ENCODE measurements at regions not wholly inside any gene's neighbourhood (a gene's known extent, or its start where the extent isn't known, plus 50 kb on each side); places are given as distances from the start of the nearest gene placed in this dataset.

DNA sequence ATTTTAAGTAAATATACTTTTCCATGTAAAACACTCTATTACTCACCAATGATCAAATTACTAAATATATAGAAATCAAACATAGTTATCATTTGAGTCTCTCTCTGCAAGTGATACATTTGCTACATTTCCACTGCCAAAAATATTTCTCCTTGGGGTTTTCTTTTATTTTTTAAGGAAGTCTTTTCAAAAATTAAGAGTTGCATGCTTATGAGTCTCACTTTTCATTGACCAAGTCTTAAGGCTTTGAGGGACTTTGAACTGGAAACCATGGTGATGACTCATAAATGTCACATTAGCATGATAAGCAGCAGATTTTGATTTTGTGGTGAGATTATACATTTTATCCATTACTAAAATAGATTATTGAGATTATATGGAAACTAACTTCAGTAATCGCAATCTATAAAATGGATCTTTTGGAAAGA, 152.9 kb downstream of the FAM124B start:
- no peaks in the 10 kb centered on the region for H3K9me3 ChIP-seq
- H3K27me3 ChIP-seq: no peaks in the 10 kb centered on the region
- ATAC-seq (no peak), DNase-seq (no peak)
- TF ChIP-seq, protein P1, sequence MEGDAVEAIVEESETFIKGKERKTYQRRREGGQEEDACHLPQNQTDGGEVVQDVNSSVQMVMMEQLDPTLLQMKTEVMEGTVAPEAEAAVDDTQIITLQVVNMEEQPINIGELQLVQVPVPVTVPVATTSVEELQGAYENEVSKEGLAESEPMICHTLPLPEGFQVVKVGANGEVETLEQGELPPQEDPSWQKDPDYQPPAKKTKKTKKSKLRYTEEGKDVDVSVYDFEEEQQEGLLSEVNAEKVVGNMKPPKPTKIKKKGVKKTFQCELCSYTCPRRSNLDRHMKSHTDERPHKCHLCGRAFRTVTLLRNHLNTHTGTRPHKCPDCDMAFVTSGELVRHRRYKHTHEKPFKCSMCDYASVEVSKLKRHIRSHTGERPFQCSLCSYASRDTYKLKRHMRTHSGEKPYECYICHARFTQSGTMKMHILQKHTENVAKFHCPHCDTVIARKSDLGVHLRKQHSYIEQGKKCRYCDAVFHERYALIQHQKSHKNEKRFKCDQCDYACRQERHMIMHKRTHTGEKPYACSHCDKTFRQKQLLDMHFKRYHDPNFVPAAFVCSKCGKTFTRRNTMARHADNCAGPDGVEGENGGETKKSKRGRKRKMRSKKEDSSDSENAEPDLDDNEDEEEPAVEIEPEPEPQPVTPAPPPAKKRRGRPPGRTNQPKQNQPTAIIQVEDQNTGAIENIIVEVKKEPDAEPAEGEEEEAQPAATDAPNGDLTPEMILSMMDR (IDR thresholded peaks at IDR 0.05): no peak
- no peak for TF ChIP-seq POLR2A (IDR thresholded peaks at IDR 0.05)
- intact Hi-C loops (cut with DNase I): no loop called here
- WGBS, 2 donors: 85 to 95% methylated on average over 1 of the region's 1 CpG
- H3K36me3 ChIP-seq (replicated peaks in 1 of 2; ENCODE audit: insufficient read depth in 1 of 2, low read depth in 2 of 2): no peaks in the 10 kb centered on the region
- H3K4me1 ChIP-seq: no peaks in the 10 kb centered on the region
- no peak overlapping the region for H3K4me3 ChIP-seq
- H3K27ac ChIP-seq: no peak overlapping the region

DNA sequence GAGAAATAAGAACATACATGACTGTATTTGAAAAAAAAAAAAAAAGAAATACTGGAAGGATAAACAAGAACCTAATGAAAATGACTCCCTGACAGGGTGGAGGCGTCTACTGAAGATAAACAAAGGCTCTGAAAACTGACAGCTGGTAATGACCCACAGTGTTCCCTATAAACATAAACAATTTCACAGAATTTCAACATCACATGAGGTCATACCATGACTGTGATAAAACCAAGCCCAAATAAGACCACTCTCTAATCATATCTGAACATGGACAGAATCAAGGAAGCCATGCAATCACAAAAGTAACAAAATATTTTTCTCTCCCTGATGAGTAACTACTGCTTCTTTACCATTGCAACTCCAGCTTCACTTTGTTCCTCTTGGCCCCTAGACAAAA, 159.3 kb downstream of the FAM124B start:
- no peak overlapping the region for H3K4me3 ChIP-seq
- ATAC-seq (no peak), DNase-seq (no peak)
- H3K27ac ChIP-seq: no peak overlapping the region
- intact Hi-C loops (cut with DNase I): no loop called here
- H3K4me1 ChIP-seq: no peaks in the 10 kb centered on the region
- H3K9me3 ChIP-seq: no peaks in the 10 kb centered on the region
- 39 to 45% methylated on average over 1 of the region's 1 CpG for WGBS, 2 donors
- H3K27me3 ChIP-seq: no peaks in the 10 kb centered on the region
- no peak for TF ChIP-seq POLR2A (IDR thresholded peaks at IDR 0.05)
- TF ChIP-seq, protein P1 (IDR thresholded peaks at IDR 0.05): no peak
- no peaks in the 10 kb centered on the region for H3K36me3 ChIP-seq (replicated peaks in 1 of 2; ENCODE audit: insufficient read depth in 1 of 2, low read depth in 2 of 2)

DNA sequence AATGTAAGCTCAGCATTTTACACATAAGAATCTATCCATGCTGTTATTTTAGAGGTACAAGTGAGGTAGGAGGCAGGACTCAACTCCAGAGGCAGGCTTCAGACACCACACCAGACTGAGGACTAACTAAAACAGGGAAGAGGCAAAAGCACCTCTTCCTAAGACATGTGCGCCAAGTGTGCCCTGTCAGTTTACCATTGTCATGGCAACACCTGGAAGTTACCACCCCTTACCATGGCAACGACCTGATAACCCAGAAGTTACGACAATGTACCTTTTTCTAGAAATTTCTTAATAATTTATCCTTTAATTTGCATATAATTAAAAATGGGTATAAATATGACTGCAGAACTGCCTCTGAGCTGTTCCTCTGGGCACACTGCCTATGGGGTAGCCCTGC, 160.1 kb downstream of the FAM124B start:
- intact Hi-C loops (cut with DNase I): no loop called here
- Histone ChIP-seq H3K27ac (no peak overlapping the region), H3K9me3 (no peaks in the 10 kb centered on the region), H3K36me3 (replicated peaks in 1 of 2; ENCODE audit: insufficient read depth in 1 of 2, low read depth in 2 of 2) (no peaks in the 10 kb centered on the region), H3K27me3 (no peaks in the 10 kb centered on the region), H3K4me3 (no peak overlapping the region), H3K4me1 (no peaks in the 10 kb centered on the region)
- 60% methylated on average over 3 of the region's 3 CpGs for WGBS, 2 donors
- ATAC-seq (no peak), DNase-seq (no peak)
- TF ChIP-seq POLR2A (IDR thresholded peaks at IDR 0.05): no peak
- TF ChIP-seq, protein P1 (IDR thresholded peaks at IDR 0.05): no peak

DNA sequence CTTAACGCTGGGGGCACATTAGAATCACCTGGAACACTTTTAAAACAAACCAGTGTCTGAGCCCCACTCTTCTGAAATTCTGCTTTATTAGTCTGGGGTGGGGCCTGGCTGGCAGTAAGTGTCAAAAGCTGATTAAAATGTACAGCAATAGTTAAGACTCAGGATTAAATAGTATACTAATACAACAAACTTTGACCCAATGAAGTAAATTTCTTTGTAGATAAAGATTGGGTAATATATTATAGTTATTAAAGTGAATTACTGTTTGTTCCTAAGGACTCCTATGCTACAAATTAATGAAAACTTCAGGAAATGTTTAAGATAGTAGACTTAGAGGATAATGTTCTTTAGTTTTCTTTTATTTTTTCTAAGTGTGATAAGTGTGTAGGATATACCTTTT, 160.9 kb downstream of the FAM124B start:
- H3K27me3 ChIP-seq: no peaks in the 10 kb centered on the region
- H3K27ac ChIP-seq: no peak overlapping the region
- ATAC-seq (no peak), DNase-seq (no peak)
- H3K4me3 ChIP-seq: no peak overlapping the region
- no peaks in the 10 kb centered on the region for H3K4me1 ChIP-seq
- WGBS, 2 donors: 22 to 30% methylated on average over 1 of the region's 1 CpG
- H3K36me3 ChIP-seq (replicated peaks in 1 of 2; ENCODE audit: insufficient read depth in 1 of 2, low read depth in 2 of 2): no peaks in the 10 kb centered on the region
- no peaks in the 10 kb centered on the region for H3K9me3 ChIP-seq
- TF ChIP-seq, protein P1 (IDR thresholded peaks at IDR 0.05): no peak
- no peak for TF ChIP-seq POLR2A (IDR thresholded peaks at IDR 0.05)
- intact Hi-C loops (cut with DNase I): no loop called here

DNA sequence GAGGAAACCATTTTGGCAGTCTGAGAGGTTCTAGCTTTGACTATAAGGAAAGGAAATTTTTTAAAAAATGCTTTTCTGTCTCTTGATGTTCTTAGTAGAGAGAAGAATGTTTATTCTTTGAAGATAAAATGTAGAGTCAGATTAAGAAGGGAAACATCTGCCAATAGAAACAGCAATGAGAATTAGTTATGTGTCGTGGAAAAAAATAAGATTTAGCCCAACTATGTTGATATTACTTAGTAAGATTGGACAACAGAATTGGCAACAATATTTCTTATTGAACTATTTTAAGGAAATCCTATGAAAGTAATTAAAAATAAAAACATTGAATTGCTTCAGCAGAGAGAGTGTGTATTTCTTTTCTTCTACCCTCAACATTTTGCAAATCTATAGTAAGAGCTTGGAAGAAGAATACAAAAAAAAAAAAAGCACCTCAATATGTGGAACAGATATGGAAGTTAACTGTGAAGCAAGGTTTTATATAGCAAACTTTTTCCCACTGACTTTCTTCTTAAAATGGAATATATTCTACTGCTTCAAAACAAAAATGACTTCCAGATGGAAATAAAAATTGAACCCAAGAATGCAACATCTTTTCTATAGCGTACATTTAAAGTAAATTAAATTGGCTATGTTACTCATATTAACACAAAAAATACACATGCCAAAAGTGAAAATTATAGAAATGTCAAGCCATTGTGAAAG, 177.9 kb downstream of the FAM124B start:
- no peak for ATAC-seq

More for the DNA sequence above, 177.9 kb downstream of the FAM124B start:
- H3K4me3 ChIP-seq: no peak overlapping the region
- H3K4me1 ChIP-seq: no peaks in the 10 kb centered on the region
- no peak for TF ChIP-seq POLR2A (IDR thresholded peaks at IDR 0.05)
- TF ChIP-seq, protein P1 (IDR thresholded peaks at IDR 0.05): no peak
- intact Hi-C loops (cut with DNase I): no loop called here
- H3K9me3 ChIP-seq: no peaks in the 10 kb centered on the region
- H3K27me3 ChIP-seq: no peaks in the 10 kb centered on the region
- no peaks in the 10 kb centered on the region for H3K36me3 ChIP-seq (replicated peaks in 1 of 2; ENCODE audit: insufficient read depth in 1 of 2, low read depth in 2 of 2)
- no peak overlapping the region for H3K27ac ChIP-seq
- no peak for DNase-seq
- WGBS, 2 donors: 53 to 84% methylated on average over 2 of the region's 2 CpGs
